ENCODE measurements at regions not wholly inside any gene's neighbourhood (a gene's known extent, or its start where the extent isn't known, plus 50 kb on each side); places are given as distances from the start of the nearest gene placed in this dataset.

DNA sequence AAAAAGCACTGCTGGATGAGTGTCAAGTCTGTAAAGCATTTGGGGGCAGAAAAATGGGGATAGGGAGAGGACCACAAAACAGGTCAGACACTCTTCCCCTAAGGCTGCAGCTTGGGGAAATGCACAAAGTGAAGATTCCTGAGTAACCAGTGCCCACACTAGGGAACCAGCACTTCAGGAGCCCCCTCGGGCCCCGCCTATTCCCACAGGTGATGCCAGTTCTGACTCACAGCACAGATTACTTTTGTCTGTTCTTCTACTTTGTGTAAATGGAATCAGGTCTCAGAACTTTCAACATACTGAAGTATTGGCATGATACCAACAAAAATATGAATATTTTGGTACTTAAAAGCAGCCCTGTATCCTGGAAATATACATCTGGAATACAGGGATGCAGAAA lies 112.5 kb downstream of the ADRA2C start:
- TF ChIP-seq, protein P1, sequence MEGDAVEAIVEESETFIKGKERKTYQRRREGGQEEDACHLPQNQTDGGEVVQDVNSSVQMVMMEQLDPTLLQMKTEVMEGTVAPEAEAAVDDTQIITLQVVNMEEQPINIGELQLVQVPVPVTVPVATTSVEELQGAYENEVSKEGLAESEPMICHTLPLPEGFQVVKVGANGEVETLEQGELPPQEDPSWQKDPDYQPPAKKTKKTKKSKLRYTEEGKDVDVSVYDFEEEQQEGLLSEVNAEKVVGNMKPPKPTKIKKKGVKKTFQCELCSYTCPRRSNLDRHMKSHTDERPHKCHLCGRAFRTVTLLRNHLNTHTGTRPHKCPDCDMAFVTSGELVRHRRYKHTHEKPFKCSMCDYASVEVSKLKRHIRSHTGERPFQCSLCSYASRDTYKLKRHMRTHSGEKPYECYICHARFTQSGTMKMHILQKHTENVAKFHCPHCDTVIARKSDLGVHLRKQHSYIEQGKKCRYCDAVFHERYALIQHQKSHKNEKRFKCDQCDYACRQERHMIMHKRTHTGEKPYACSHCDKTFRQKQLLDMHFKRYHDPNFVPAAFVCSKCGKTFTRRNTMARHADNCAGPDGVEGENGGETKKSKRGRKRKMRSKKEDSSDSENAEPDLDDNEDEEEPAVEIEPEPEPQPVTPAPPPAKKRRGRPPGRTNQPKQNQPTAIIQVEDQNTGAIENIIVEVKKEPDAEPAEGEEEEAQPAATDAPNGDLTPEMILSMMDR (IDR thresholded peaks at IDR 0.05), result no peak
- TF ChIP-seq POLR2AphosphoS5 (IDR thresholded peaks at IDR 0.05), result no peak
- no peak for TF ChIP-seq POLR2A (IDR thresholded peaks at IDR 0.05)
- no peak for TF ChIP-seq EP300 (IDR thresholded peaks at IDR 0.05)

All from stomach (tissue), 4 donors.